Muscle layer of duodenum (tissue), 2 donors: ENCODE measurements at regions not wholly inside any gene's neighbourhood (a gene's known extent, or its start where the extent isn't known, plus 50 kb on each side); places are given as distances from the start of the nearest gene placed in this dataset.
"Not testable (repeated sequence)": the region's sequence is repeated elsewhere in the genome, so short reads cannot be mapped to it uniquely, and the experiment has no call there.

ENCODE experiments used
- H3K27ac ChIP-seq: one replicate; pipeline ENCODE4 v1.7.0; 2013; ENCODE audit warnings: mild to moderate bottlenecking, low read length
- H3K27me3 ChIP-seq: one replicate; pipeline ENCODE4 v1.7.0; 2013; ENCODE audit warnings: low read depth, mild to moderate bottlenecking, control low read depth, low read length
- H3K36me3 ChIP-seq, 2 donors: one replicate each; pipeline ENCODE4 v1.7.0; 2013; ENCODE audit warnings: low read length in 2 of 2, control low read depth in 1 of 2, mild to moderate bottlenecking in 1 of 2; ENCODE audit not compliant: insufficient read depth in 2 of 2, control insufficient read depth in 1 of 2
- H3K4me1 ChIP-seq, 2 donors: one replicate each; pipeline ENCODE4 v1.7.0; 2013; ENCODE audit warnings: low read length in 2 of 2, mild to moderate bottlenecking in 2 of 2, control low read depth in 1 of 2, moderate library complexity in 1 of 2; ENCODE audit not compliant: insufficient read depth in 2 of 2, control insufficient read depth in 1 of 2
- H3K4me3 ChIP-seq, 2 donors: one replicate each; pipeline ENCODE4 v1.7.0; 2013; ENCODE audit warnings: low read length in 2 of 2, low read depth in 1 of 2, mild to moderate bottlenecking in 1 of 2
- H3K9me3 ChIP-seq, 2 donors: one replicate each; pipeline ENCODE4 v1.7.0; 2013; ENCODE audit warnings: low read length in 2 of 2, control low read depth in 1 of 2, mild to moderate bottlenecking in 1 of 2; ENCODE audit not compliant: control insufficient read depth in 1 of 2
- donor health status: healthy.

- Histone ChIP-seq H3K36me3 (no peaks in the 10 kb centered on the region), H3K9me3 (no peaks in the 10 kb centered on the region), H3K27ac (no peak overlapping the region), H3K4me1 (no peaks in the 10 kb centered on the region), H3K4me3 (no peak overlapping the region), H3K27me3 (no peaks in the 10 kb centered on the region)
Measured at GRCh38 chr6:125570526-125570925, 178.9 kb upstream of the HEY2 start.

- Histone ChIP-seq H3K9me3 (no peaks in the 10 kb centered on the region), H3K4me3 (no peak overlapping the region), H3K27ac (no peak overlapping the region), H3K4me1 (no peaks in the 10 kb centered on the region), H3K27me3 (no peaks in the 10 kb centered on the region), H3K36me3 (no peaks in the 10 kb centered on the region)
Measured at GRCh38 chr6:125571207-125571755, 178.2 kb upstream of the HEY2 start.

- no peaks in the 10 kb centered on the region for H3K4me1 ChIP-seq
- H3K36me3 ChIP-seq: no peaks in the 10 kb centered on the region
- H3K27ac ChIP-seq: no peak overlapping the region
- H3K9me3 ChIP-seq: no peaks in the 10 kb centered on the region
- H3K4me3 ChIP-seq: no peak overlapping the region
- H3K27me3 ChIP-seq: no peaks in the 10 kb centered on the region
Measured at GRCh38 chr6:125574604-125575003, 174.8 kb upstream of the HEY2 start.

- H3K36me3 ChIP-seq: no peaks in the 10 kb centered on the region
- no peak overlapping the region for H3K4me3 ChIP-seq
- no peak overlapping the region for H3K27ac ChIP-seq
- no peaks in the 10 kb centered on the region for H3K4me1 ChIP-seq
- H3K27me3 ChIP-seq: no peaks in the 10 kb centered on the region
- no peaks in the 10 kb centered on the region for H3K9me3 ChIP-seq
Measured at GRCh38 chr6:125577124-125577662, 172.2 kb upstream of the HEY2 start.

GRCh38 chr6:125584468-125584939, 164.9 kb upstream of the HEY2 start:
- Histone ChIP-seq H3K9me3 (no peaks in the 10 kb centered on the region), H3K27ac (no peak overlapping the region), H3K4me1 (no peaks in the 10 kb centered on the region), H3K4me3 (no peak overlapping the region), H3K27me3 (no peaks in the 10 kb centered on the region), H3K36me3 (no peaks in the 10 kb centered on the region)

GRCh38 chr6:125585470-125585869, 164.0 kb upstream of the HEY2 start:
- no peaks in the 10 kb centered on the region for H3K36me3 ChIP-seq
- no peaks in the 10 kb centered on the region for H3K9me3 ChIP-seq
- no peaks in the 10 kb centered on the region for H3K4me1 ChIP-seq
- H3K4me3 ChIP-seq: no peak overlapping the region
- H3K27ac ChIP-seq: no peak overlapping the region
- no peaks in the 10 kb centered on the region for H3K27me3 ChIP-seq

GRCh38 chr6:125586074-125586473, 163.4 kb upstream of the HEY2 start:
- Histone ChIP-seq H3K36me3 (no peaks in the 10 kb centered on the region), H3K27me3 (no peaks in the 10 kb centered on the region), H3K4me3 (no peak overlapping the region), H3K27ac (no peak overlapping the region), H3K4me1 (no peaks in the 10 kb centered on the region), H3K9me3 (no peaks in the 10 kb centered on the region)

GRCh38 chr6:125586605-125587004, 162.8 kb upstream of the HEY2 start:
- no peak overlapping the region for H3K4me3 ChIP-seq
- H3K4me1 ChIP-seq: no peaks in the 10 kb centered on the region
- H3K36me3 ChIP-seq: no peaks in the 10 kb centered on the region
- H3K27me3 ChIP-seq: no peaks in the 10 kb centered on the region
- H3K27ac ChIP-seq: no peak overlapping the region
- no peaks in the 10 kb centered on the region for H3K9me3 ChIP-seq

GRCh38 chr6:125587666-125588632, 161.5 kb upstream of the HEY2 start:
- Histone ChIP-seq H3K4me1 (no peaks in the 10 kb centered on the region), H3K4me3 (no peak overlapping the region), H3K27ac (no peak overlapping the region), H3K27me3 (no peaks in the 10 kb centered on the region), H3K9me3 (no peaks in the 10 kb centered on the region), H3K36me3 (no peaks in the 10 kb centered on the region)

GRCh38 chr6:125591796-125592195, 157.6 kb upstream of the HEY2 start:
- not testable (repeated sequence) for H3K36me3 ChIP-seq, H3K4me3 ChIP-seq, H3K27ac ChIP-seq, H3K9me3 ChIP-seq, H3K4me1 ChIP-seq, H3K27me3 ChIP-seq

- Histone ChIP-seq H3K36me3 (no peaks in the 10 kb centered on the region), H3K27me3 (no peaks in the 10 kb centered on the region), H3K4me3 (no peak overlapping the region), H3K9me3 (no peaks in the 10 kb centered on the region), H3K4me1 (no peaks in the 10 kb centered on the region), H3K27ac (no peak overlapping the region)
Measured at GRCh38 chr6:125593746-125594145, 155.7 kb upstream of the HEY2 start.
